ENCODE measurements at regions not wholly inside any gene's neighbourhood (a gene's known extent, or its start where the extent isn't known, plus 50 kb on each side); places are given as distances from the start of the nearest gene placed in this dataset.
"Not testable (repeated sequence)": the region's sequence is repeated elsewhere in the genome, so short reads cannot be mapped to it uniquely, and the experiment has no call there.

DNA sequence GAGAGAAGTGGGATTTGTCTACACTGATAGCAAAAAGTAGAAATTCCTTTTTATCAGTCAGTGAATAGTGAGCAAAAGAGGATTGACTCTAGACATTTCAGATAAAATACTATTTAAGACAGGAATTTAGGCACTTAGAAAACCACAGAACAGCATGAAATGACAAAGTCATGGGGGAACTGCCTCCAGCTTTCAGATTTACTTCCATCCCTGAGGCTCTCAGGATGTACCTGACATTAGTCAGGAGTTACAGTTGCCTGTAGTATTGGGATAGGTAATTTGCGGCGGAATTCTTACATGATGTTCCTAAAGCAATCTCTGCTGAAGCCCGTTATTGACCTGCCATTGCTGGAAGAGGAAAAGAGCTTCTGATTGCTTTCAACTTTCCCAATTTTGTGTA is 337.1 kb upstream of the MAP2 start:
- DNase-seq: no peak

DNA sequence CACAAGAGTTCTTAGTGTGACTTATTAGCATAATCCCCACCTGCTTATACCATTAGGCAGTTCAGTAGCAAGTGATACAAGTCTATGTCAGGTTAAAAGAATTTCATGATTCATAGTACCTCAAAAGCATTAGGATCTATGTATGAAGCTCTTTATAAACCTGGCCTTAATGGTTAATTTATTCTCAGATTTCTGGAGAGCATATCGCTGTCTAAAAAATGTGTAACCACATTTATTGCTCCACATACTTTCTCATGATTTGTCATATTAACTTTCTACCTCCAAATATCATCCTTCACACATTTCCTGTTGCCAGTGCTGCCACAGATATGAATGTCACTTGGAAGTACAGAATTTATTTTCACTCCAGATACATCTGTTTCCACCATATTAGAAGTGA is 332.8 kb upstream of the MAP2 start:
- no peak for DNase-seq

DNA sequence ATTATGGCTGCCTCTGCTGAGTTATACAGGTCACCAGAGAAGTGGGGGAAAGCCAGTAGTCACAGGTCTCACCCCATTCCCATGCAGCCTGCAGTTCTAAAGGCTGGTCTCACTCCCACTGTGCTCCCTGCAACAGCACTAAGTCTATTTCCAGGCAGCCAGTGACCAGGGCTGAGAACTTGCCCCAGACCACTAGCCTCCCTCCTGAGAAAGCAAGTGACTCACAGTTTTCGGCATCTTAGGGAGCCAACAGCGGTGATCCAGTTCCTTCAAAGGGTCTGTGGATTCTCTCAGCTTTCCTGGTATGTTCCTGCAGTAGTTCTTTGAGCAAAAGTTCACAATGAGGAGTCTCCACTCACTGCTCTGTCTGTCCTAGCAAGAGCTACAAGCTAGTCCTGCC is 329.6 kb upstream of the MAP2 start:
- DNase-seq: no peak

DNA sequence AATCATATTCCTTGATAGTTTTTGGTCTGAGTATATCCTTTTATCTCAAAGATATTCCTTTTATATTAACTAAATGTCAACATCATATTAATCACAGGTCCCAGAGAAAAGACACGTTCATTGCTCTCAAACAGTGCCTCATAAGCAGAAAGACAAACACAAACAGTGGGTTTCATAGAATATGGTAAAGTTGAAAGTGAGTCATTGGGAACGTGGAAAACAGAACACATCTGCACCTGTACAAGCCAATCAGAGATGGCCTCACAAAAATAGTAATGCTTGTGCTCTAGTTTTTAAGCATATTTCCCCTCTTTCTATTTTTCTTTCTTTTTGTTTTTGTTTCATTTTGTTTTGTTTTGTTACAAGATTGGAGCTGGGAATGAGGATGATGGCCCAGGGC is 328.4 kb upstream of the MAP2 start:
- no peak for DNase-seq

DNA sequence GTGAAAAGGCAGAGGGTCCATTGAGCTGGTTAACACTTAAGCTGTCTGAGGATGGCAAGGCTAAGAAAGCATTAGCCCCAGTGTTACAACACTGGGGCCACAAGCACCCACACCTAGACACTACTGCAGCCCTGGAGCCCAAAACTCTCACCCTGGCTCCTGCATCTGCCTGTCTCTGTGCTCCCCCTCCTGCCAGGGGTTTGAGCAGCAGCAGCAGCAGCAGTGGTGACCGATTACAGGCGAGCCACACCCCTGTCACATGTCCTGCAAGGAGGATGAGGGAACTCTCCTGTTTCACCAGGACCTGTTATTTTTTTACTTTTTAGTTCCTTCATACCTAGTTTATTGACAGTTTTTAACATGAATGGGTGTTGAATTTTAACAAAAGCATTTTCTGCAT is 326.7 kb upstream of the MAP2 start:
- DNase-seq: no peak

DNA sequence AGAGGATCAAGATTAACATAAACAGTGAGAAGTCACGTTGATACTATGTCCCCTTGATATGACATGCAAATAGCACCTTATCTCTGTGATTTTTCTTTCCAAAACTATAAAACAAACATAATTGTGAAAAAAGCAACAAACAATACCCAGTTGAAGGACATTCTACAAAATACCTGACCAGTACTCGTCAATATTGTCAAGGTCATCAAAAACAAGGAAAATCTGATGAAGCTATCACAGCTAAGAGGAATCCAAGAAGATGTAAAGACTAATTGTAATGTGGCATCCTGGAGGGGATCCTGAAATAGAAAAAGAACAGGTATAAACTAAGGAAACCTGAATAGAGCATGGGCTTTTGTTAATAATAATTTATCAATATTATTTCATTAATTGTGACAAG is 321.5 kb upstream of the MAP2 start:
- DNase-seq: no peak

DNA sequence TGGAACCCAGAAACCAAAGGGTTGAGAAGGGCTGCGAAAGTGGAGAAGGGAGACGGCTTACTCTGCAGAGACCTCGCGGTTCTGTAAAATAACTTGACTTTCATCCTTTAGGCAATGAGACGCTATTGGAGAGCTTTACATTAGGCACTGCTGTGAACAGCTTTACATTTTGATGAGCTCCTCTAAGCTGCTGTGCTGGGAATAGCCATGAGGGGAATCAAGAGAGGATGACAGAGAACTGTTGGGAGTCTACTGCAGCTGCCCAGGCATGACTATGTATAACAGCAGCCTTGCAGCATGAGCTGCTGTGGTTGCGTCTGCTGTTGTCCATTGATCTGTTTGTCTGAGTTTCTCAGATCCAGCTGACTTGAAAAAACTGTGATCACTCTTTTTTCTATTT is 310.8 kb upstream of the MAP2 start:
- no peak for DNase-seq

DNA sequence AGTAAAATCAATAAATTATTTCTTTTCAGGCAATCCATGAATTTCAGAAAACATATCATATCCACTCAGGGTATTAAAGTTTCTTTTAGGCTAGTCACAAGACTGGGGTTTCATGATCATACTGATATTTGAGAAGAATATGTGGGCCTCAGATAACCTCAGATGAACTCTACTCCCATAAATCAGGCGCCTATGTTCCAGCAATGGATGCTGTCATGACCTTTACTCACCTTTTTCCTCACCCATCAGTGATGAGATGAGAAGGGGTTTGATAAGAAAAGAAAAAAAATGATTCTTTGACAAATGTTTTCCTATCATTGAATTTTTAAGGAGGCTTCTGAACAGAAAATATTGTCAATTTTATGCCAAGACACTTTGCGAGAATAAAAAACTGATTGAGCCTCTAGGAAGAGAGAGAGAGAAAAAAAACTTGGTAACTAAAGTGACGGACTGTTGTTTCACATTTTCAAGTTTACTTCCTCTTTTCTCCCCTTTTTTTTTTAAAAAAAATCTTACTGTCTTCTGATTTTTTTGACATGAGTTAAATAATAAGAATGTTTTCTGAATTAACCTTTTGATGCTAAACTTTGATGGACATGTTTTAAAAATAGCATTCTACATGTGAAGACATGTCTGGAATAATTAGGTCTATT is 309.1 kb upstream of the MAP2 start:
- DNase-seq: no peak

DNA sequence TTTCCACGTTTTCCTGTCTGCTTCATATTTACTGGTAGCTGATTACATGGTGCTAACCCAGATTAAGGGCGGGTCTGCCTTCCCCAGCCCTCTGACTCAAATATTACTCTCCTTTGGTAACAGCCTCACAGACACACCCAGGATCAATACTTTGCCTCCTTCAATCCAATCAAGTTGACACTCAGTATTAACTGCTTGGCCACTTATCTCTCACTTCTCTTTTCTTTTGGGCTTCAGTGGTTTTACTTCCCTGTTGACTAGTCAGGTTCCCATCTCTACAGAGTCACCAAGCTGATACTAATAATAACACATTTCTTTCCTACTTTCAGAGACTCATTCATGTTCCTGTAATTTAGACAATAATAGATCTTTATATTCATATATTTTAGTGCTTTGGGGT is 302.2 kb upstream of the MAP2 start:
- DNase-seq: no peak

DNA sequence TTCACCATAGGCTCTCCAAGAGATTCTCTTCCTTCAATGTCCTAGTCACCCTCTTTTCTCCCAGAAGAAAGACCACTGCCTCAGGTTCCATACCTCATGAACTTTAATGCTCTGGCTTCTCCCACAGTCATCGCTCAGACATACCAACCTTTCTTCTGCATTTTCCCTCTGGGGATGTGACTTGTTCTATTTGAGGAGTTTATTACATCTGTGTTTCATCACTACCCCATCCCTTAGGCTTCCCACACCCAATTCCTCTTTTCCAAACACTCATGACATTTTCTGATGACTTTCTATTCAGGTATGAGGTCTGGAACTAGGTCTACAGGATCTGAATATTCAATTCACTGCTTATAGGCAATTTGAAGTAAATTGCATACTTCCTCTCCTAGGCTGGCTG is 298.6 kb upstream of the MAP2 start:
- DNase-seq: no peak

DNA sequence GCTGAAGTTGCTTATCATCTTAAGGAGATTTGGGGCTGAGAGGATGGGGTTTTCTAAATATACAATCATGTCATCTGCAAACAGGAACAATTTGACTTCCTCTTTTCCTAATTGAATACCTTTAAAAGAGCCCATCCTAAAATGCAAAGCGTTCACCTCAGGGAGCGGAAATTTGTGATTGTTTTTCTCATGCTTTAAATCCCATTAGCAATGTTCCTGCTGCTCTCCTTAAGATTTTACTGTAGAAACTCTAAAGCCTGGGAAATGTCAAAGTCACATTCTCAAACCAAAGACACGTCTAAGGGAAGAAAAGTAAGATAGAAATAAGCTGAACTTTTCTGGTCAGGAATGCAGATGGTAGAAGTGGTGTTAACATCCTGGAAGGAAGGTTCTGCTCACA is 285.8 kb upstream of the MAP2 start:
- DNase-seq: no peak

DNA sequence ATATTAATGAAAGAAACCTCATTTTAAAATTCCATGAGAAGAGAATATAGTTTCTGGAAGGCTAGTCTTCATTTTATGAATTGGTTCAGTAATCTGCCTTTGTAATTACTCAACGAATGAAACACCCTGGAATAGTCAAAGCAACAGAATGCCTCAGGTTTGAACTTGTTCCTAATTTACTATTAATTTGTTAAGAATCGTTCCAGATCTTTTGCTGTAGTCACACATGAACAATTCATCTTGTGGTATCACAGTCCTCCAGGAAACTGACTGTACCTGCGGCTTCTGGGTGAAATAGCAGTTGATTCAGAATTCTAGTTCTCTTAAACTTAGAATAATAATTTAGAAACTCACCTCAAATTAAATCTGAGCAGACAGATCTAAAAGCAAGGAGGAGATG is 282.7 kb upstream of the MAP2 start:
- no peak for DNase-seq

DNA sequence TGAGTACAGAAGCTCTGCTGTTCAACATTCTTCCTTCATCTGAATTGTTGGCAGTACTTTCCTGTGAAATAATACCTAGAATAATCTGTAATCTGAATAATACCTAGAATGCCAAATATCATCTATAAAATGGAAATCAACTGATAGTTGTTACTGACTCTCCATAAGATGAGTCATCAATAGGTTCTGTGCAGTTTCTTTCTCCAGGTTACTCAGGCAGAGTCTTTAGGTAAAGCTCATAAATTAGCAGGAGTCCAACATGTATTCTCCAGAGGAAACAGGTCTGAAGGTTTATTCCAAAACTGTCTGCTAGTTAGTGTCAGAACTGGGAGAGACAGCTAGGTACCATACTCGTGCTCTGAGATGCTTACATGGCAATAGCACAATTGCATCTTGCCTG is 282.0 kb upstream of the MAP2 start:
- DNase-seq: no peak

DNA sequence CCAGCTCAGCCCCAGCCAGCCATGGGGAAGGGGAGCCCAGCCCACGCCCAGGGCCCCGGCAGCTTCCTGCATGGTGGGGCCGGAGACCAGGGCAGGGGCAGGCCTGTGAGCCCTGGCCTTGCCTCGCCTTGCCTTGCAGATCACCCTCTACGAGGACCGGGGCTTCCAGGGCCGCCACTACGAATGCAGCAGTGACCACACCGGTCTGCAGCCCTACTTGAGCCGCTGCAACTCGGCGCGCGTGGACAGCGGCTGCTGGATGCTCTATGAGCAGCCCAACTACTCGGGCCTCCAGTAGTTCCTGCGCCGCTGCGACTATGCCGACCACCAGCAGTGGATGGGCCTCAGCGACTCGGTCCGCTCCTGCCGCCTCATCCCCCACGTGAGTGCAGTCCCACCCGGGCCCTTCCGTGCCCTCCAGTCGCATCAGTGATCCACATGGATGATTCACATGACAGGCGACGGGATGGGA is 278.6 kb upstream of the MAP2 start:
- not testable (repeated sequence) for DNase-seq

DNA sequence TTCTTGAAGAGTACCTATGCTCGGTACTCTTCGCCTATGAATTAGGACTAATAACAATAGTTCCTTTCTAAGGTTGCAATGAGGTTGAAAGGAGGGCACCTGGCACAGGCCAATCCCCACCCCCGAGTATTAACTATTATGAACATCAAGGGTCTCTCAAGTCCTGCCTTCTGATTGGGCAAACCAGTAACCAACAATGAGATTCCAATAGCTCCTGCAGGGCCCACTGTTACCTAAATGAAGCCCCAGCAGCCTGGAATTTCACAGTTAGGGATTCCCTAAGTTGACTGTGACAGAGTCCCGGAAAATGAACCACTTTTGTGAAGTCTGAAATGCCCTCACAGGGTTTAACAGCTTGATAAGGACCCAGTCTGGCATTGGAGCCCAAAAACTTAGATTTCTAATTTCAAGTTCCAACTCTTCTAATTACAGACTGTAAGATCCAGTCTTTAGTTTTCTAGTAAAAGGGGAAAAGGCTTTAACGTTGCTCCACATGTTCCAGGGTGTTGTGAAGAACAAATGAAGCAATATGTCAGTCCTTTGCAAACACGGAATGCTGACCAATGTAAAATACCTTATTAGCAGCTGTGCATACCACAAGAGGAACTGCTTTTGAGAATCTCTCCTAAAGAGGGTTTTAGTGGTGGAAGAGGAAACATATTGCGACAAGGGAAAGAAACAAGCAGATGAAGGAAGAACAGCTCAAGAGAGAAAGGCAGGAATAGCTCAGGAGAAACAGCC is 277.7 kb upstream of the MAP2 start:
- DNase-seq: no peak

DNA sequence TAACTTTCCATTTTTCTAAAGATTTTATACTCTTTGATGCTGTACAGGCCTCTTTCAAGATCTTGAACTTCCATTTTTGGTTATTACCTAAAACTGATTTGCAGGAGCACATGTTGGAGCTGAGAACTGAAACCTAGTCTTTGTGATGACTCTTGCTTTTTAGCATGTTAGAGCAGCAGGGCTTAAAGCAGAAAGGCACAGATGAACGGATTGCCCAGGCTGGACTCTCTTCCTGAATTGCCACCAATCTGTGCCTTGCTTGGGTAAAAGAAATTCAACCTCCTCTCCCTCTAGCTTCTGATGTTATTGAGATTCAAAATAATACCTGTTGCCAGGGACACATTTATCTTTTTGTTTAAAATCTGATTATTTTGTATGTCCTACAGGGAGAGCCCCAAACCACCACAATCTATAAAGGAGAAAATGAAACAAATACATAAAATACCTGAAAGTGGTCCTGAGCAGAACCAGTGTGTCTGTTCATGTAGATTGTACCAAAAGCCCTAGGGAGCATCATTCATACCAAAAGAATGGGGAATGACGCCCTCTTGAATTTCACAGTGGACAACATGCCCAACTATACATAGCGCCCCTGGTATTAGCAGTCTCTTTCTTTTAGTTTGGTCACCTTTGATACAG is 277.0 kb upstream of the MAP2 start:
- no peak for DNase-seq

DNA sequence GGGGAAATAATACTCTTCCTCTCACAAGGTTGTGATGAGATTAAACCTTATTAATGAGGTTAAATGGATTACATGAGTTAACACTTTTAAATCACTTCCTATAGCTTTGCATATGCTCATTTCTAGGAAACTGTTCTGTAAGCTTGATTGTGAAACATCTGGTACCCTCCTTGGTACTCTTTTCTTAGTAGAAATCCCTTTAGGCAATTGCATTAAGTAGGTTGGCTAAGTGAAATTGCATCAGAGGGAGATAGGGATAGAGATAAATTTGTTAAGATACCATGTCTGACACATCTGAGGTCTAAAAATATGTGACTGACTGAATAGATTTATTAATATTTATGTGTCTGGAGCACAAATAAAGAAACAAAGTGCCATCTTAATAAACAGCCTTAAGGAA is 275.9 kb upstream of the MAP2 start:
- no peak for DNase-seq

DNA sequence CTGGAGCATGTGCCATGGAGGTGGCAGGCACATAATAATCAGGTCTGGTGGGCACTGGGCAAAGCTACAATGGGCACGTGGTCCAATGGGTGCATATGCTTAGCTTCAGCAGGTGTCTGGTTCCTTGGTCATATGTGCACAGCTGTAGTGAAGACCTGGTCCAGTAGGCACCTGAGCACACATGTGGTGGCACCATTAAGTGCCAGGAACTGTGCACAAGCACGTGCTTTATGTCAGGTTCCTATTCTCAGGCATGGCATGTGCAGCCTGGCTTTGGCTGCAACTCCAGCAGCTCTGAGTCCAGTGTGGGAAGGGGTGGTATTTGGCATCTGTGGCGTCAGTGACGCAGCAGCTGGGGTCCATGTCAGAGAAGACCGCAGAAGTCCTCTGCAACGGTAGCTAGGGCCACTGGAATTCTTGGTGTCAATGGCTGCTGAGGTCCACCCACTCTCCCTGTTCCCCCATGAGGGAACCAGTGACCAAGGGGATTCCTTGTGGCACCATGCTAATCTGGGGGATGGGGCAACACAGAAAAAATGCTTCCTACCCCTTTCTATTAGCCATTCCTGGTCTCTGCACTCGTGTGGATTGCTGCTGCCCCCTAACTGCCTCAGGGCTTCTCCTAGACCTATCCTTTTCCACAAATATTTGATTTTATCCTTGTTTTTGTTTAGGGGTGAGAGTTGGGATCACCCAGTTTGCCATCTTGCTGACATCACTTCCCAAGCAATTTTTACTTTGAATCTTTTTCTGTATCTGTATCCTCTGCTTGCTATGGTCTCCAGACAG is 262.9 kb upstream of the MAP2 start:
- no peak for DNase-seq

DNA sequence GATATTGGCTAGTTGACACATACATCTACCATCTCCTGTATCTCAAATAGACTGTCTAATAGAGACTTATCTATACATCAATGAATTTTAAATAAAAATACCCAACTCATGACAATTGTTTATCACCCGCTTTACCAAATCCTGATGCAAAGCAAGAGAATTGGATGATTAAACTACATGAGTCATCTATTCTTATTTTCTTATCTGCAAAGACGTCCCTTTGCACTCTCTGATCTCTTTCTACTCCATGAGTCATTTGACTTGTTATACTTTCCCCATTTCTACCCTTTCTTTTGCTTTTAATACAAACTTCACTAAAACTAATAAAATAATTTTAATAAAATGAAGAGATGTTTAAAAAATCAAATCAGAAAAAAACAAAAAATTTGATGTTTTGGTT is 261.7 kb upstream of the MAP2 start:
- no peak for DNase-seq

DNA sequence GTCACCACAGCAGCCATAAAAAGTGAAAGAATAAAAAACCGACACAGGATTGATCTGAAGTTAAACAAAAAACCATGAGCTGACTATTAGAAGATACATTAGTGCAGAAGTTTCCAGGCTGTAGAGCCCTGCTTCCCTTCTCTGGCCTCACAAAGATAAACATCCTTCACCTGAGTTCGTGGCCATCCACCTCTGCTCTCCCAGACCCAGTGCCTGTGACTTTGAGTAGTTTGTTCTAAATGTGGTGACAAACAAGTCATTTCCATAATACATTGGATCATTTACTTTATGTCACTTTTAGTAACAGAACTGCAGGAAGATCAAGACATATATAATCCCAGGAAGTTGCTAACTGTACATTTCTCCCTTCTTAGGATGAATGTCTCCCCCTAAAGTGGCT is 241.9 kb upstream of the MAP2 start:
- no peak for DNase-seq

DNA sequence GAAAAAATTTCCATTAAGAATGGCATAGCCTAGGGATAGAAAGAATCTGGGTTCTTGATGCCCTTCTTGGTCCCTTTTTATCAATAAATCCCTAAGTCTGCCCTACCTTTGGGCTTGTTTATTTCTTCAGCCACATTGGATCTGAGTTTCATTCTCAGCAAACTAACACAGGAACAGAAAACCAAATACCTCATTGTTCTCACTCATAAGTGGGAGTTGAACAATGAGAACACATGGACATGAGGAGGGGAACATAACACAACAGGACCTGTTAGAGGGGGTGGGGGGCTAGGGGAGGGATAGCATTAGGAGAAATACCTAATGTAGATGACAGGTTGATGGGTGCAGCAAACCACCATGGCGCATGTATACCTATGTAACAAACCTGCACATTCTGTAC is 237.0 kb upstream of the MAP2 start:
- not testable (repeated sequence) for DNase-seq

DNA sequence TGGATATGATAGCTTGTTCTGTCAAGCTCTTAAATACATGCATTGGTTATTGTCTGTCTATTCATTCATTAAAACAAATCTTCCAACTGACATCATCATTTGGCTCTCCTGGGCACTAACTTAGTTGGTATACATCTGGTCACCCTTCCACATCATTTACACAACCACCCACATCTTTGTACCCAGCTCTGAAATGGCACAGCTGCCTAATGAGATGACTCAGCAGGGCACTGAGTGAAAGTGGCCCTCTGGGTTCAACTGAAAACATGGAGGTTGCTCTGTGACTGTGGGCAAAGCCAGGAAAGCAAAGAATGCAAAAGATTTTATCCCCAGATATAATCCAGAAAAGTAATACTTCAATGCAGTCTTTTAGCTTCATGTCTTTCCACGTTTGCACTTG is 234.0 kb upstream of the MAP2 start:
- no peak for DNase-seq

DNA sequence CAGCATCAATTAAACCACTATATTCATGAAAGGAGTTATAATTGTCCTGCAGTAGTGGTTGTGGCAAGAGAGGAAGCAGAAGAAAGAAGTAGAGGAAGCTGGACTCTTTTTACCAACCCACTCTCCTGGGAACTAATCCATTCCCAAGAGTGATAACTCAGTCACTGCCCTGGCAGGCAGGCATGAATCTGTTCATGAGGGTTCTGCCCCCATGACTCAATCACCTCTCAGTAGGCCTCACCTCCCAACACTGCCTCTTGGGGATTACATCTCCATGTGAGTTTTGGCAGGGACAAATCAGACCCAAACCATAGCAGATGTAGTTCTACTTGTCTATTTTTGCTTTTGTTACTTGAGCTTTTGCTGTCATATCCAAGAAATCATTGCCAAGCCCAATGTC is 232.7 kb upstream of the MAP2 start:
- no peak for DNase-seq

DNA sequence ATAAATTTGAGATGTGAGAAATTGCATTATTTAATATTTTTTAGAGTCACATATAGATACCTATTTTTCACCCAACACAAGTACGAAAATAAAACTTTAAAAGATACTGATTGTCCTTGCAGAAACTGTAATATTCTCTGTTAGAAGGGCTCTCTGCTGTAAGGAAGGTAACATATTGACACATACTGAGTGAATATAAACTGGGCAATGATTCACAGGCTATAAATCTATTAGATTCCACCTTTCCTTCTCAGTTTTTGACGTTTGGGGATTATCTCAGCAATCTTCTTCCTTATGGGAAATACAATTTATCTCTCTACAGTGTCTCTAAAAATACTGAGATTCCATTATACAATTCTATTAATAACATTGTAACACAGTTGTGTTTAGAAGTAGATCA is 229.1 kb upstream of the MAP2 start:
- no peak for DNase-seq

Data from right forelimb (tissue), 1 donor.